ENCODE measurements at regions not wholly inside any gene's neighbourhood (a gene's known extent, or its start where the extent isn't known, plus 50 kb on each side); places are given as distances from the start of the nearest gene placed in this dataset.

GRCh38 chr4:147286846-147287587, 193.9 kb upstream of the EDNRA start:
- Histone ChIP-seq H4K8ac (replicated peaks; ENCODE audit: insufficient read length, low read depth, low read length) (no peak overlapping the region), H2BK120ac (ENCODE audit: low read depth, low read length, poor library complexity, severe bottlenecking) (no peak overlapping the region), H2BK20ac (ENCODE audit: low read depth, low read length, poor library complexity, severe bottlenecking) (no peak overlapping the region), H2AK5ac (ENCODE audit: insufficient read length, low read length) (no peak overlapping the region), H3K9me3 (ENCODE audit: control insufficient read depth, low read depth, low read length) (no peaks in the 10 kb centered on the region), H4K91ac (ENCODE audit: insufficient read length, low read depth, low read length) (no peak overlapping the region), H3K56ac (ENCODE audit: insufficient read length, low read depth, low read length) (no peak overlapping the region), H3K23me2 (ENCODE audit: insufficient read length, low read depth, low read length, poor library complexity, severe bottlenecking) (no peaks in the 10 kb centered on the region), H3T11ph (ENCODE audit: low read length) (no peak overlapping the region), H3K4me2 (ENCODE audit: insufficient read depth, insufficient read length, low read length) (no peak overlapping the region), H3K14ac (ENCODE audit: insufficient read depth, low read length) (no peak overlapping the region), H3K4me1 (ENCODE audit: insufficient read depth, low read length) (no peaks in the 10 kb centered on the region), H3K79me1 (ENCODE audit: insufficient read depth, low read depth, low read length, poor library complexity, severe bottlenecking) (no peaks in the 10 kb centered on the region), H3K79me2 (ENCODE audit: insufficient read depth, low read length) (no peaks in the 10 kb centered on the region), H4K20me1 (ENCODE audit: control insufficient read depth, insufficient read depth, insufficient read length) (no peaks in the 10 kb centered on the region), H2BK5ac (ENCODE audit: insufficient read length, low read length) (no peak overlapping the region), H3K18ac (ENCODE audit: insufficient read length, low read depth, low read length) (no peak overlapping the region), H3K27ac (ENCODE audit: insufficient read length, low read depth, low read length) (no peak overlapping the region), H3K23ac (ENCODE audit: insufficient read length, low read depth, low read length) (no peak overlapping the region), H2BK15ac (ENCODE audit: low read depth, low read length) (no peak overlapping the region), H4K5ac (ENCODE audit: insufficient read length, low read depth, low read length) (no peak overlapping the region), H3K4ac (ENCODE audit: low read depth, low read length) (no peak overlapping the region), H3K9ac (ENCODE audit: extremely low read depth, insufficient read length, low read length) (no peak overlapping the region), H2BK12ac (ENCODE audit: insufficient read length, low read depth, low read length) (no peak overlapping the region), H3K27me3 (ENCODE audit: insufficient read depth, low read length) (no peaks in the 10 kb centered on the region), H2AFZ (ENCODE audit: low read length) (no peak overlapping the region)
- H3K9me3 Mint-ChIP-seq = no peaks in the 10 kb centered on the region; a peak in 1 of 5 replicates
- no peaks in the 10 kb centered on the region for H3K36me3 Mint-ChIP-seq (ENCODE audit: insufficient read depth in 1 of 3, low read depth in 3 of 3)
- H3K4me1 Mint-ChIP-seq = no peaks in the 10 kb centered on the region
- TF ChIP-seq, protein P1, sequence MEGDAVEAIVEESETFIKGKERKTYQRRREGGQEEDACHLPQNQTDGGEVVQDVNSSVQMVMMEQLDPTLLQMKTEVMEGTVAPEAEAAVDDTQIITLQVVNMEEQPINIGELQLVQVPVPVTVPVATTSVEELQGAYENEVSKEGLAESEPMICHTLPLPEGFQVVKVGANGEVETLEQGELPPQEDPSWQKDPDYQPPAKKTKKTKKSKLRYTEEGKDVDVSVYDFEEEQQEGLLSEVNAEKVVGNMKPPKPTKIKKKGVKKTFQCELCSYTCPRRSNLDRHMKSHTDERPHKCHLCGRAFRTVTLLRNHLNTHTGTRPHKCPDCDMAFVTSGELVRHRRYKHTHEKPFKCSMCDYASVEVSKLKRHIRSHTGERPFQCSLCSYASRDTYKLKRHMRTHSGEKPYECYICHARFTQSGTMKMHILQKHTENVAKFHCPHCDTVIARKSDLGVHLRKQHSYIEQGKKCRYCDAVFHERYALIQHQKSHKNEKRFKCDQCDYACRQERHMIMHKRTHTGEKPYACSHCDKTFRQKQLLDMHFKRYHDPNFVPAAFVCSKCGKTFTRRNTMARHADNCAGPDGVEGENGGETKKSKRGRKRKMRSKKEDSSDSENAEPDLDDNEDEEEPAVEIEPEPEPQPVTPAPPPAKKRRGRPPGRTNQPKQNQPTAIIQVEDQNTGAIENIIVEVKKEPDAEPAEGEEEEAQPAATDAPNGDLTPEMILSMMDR (conservative IDR thresholded peaks at IDR 0.05) = no peak
- 0 out of 7 replicates have a peak overlapping the region, but pooled peaks of 1 of the 3 experiments have one; percentile 1 for H3K27ac Mint-ChIP-seq
- no peak overlapping the region for H3K4me3 Mint-ChIP-seq
- no peaks in the 10 kb centered on the region for H3K27me3 Mint-ChIP-seq (ENCODE audit: low read depth)
- DNase-seq = no peak
- no CpG with 5 or more reads among the region's 6 CpGs for WGBS (ENCODE audit: extremely low coverage, insufficient read length, low lambda C conversion rate)

All from H9 (cell line).